Psoas muscle (tissue), 7 donors: ENCODE measurements at regions not wholly inside any gene's neighbourhood (a gene's known extent, or its start where the extent isn't known, plus 50 kb on each side); places are given as distances from the start of the nearest gene placed in this dataset.

Experiments
- ATAC-seq, 4 donors: fragments of 200-7000 bp; cut with Tn5 transposase; one replicate each; pipeline ENCODE4 v1.9.1; 2020; ENCODE audit warnings: moderate library complexity in 3 of 4, mild to moderate bottlenecking in 2 of 4
- DNase-seq, 2 donors: peaks; one replicate each; pipeline ENCODE4 v3.0.0-alpha.2; 2020
- H3K27ac ChIP-seq: fragments of 200-600 bp; one replicate; pipeline ENCODE4 v1.8.0; 2022
- H3K27me3 ChIP-seq, 3 donors: fragments of 200-600 bp in 1 of 3; one replicate each; pipeline versions ENCODE4 v1.6.1 to v1.8.0; 2013 to 2022; ENCODE audit warnings: low read length in 2 of 3, mild to moderate bottlenecking in 2 of 3, moderate library complexity in 1 of 3; ENCODE audit not compliant: insufficient read depth in 3 of 3
- H3K36me3 ChIP-seq, 2 donors: fragments of 200-600 bp in 1 of 2; one replicate each; pipeline versions ENCODE4 v1.6.1 to v1.8.0; 2013 to 2022; ENCODE audit warnings: low read depth in 1 of 2, mild to moderate bottlenecking in 1 of 2, moderate library complexity in 1 of 2; ENCODE audit not compliant: insufficient read depth in 1 of 2
- H3K4me1 ChIP-seq: fragments of 200-600 bp; one replicate; pipeline ENCODE4 v1.8.0; 2022
- H3K4me3 ChIP-seq: fragments of 200-600 bp; one replicate; pipeline ENCODE4 v1.8.0; 2022; ENCODE audit warnings: mild to moderate bottlenecking
- H3K9me3 ChIP-seq: fragments of 200-600 bp; one replicate; pipeline ENCODE4 v1.8.0; 2022
- WGBS, 3 donors: extraction: QIAGEN DNeasy Blood & Tissue Kit; methylation state at CpG; one replicate each; pipeline versions ENCODE4 v1.1.6 to v1.1.7; 2013; 5-methylcytosine and 5-hydroxymethylcytosine counted together
- intact Hi-C, 2 donors: fragments of 100-400 bp; cut with DNase I; formaldehyde crosslinking; loops; one replicate each; pipeline versions ENCODE4 v1.11.0 to v1.14.2; 2022
- TF ChIP-seq, protein P1 (sequence below): fragments of 200-600 bp; IDR thresholded peaks from one replicate; pipeline ENCODE4 v1.8.0; 2022; ENCODE audit warnings: antibody characterized with exemption
- donor health status: healthy with polysubstance abuse.
- donor health status: DM: no; HTN: no; CAD: no; lungs with moderate emphysema.
- donor health status: Bipolar disorder and iron deficiency.
- donor health status: healthy.
- donor health status: DM: yes; HTN: yes; CAD: no.
- donor health status: DM: no; HTN: no; CAD: no.
- donor health status: DM: yes; HTN: yes; CAD: no.

DNA sequence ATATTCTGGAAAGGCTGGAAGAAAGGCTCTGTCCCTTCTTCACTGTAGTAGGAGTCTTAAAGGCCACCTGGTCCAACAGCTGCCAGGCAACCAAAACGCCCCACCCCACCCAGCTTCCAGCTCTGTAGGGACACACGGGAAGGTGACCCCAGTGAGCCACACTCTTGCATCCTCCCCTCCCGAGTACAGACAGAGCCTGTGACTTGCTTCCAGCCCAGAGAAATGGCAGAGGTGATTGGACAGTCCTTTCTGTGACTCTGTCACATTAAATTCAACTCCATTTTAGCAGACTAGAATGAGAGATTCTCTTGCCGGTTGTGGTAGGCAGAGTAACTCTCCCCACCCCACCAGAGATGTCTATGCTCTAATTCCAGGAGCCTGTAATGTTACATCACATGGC, 226.2 kb upstream of the ARID1B start:
- WGBS, 3 donors: 55 to 72% (median 67%) methylated on average over 4 of the region's 4 CpGs
- Histone ChIP-seq H3K27me3 (no peaks in the 10 kb centered on the region), H3K27ac (no peak overlapping the region), H3K4me3 (no peak overlapping the region), H3K36me3 (no peaks in the 10 kb centered on the region), H3K4me1 (no peaks in the 10 kb centered on the region), H3K9me3 (no peaks in the 10 kb centered on the region)
- TF ChIP-seq, protein P1, sequence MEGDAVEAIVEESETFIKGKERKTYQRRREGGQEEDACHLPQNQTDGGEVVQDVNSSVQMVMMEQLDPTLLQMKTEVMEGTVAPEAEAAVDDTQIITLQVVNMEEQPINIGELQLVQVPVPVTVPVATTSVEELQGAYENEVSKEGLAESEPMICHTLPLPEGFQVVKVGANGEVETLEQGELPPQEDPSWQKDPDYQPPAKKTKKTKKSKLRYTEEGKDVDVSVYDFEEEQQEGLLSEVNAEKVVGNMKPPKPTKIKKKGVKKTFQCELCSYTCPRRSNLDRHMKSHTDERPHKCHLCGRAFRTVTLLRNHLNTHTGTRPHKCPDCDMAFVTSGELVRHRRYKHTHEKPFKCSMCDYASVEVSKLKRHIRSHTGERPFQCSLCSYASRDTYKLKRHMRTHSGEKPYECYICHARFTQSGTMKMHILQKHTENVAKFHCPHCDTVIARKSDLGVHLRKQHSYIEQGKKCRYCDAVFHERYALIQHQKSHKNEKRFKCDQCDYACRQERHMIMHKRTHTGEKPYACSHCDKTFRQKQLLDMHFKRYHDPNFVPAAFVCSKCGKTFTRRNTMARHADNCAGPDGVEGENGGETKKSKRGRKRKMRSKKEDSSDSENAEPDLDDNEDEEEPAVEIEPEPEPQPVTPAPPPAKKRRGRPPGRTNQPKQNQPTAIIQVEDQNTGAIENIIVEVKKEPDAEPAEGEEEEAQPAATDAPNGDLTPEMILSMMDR: no peak
- intact Hi-C loops: no loop called here
- no peak for ATAC-seq
- DNase-seq: no peak

DNA sequence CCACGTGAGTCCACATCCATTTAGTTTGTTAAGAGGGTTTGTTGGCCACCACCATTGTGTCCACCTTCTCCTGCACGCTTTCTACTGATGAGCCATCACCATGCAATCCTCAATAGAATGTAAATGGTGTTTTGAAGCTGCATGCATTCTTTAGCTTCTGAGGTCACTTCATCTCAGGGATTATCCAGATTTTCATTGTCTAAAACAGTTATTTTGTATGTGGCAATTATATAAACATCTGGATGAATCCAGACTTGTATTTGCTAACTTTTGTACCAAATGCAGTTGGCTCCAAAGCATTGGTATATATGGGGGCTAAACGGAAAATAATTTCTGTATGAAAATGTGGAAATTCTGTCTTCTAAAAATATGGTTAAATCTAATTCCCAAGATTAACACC, 231.2 kb upstream of the ARID1B start:
- TF ChIP-seq, protein P1: no peak
- Histone ChIP-seq H3K9me3 (no peaks in the 10 kb centered on the region), H3K27me3 (peaks cover 0 to 2% (median 0%) of the 10 kb centered on the region in 3 donors), H3K36me3 (no peaks in the 10 kb centered on the region), H3K4me1 (no peaks in the 10 kb centered on the region), H3K27ac (no peak overlapping the region), H3K4me3 (no peak overlapping the region)
- DNase-seq: no peak
- no peak for ATAC-seq
- intact Hi-C loops: no loop called here
- 76 to 81% (median 80%) methylated on average over 3 of the region's 3 CpGs for WGBS, 3 donors

DNA sequence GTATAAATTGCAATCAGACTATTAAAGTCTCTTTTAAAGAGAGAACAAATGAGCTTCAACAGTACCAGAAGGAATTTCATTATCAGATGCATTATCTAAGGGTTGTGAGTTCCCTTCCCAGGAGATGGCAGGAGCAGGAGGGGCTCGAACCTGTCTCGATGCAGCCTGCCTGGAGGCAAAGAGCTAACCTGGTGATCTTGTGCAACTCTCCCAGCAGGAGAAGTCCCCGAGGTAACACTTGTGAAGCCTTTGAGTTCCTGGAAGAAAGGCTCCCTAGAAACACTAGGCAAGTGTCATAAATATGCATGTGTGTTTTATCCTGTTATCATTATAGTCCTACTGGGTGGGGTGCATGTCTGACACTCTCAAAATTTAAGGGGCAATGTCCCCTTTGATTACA, 232.2 kb upstream of the ARID1B start:
- intact Hi-C loops: no loop called here
- H3K36me3 ChIP-seq: no peaks in the 10 kb centered on the region
- no peaks in the 10 kb centered on the region for H3K9me3 ChIP-seq
- H3K4me1 ChIP-seq: no peaks in the 10 kb centered on the region
- ATAC-seq (no peak), DNase-seq (no peak)
- H3K4me3 ChIP-seq: no peak overlapping the region
- peaks cover 0 to 2% (median 0%) of the 10 kb centered on the region in 3 donors for H3K27me3 ChIP-seq
- no peak overlapping the region for H3K27ac ChIP-seq
- TF ChIP-seq, protein P1: no peak
- WGBS, 3 donors: 65 to 75% (median 65%) methylated on average over 3 of the region's 3 CpGs

DNA sequence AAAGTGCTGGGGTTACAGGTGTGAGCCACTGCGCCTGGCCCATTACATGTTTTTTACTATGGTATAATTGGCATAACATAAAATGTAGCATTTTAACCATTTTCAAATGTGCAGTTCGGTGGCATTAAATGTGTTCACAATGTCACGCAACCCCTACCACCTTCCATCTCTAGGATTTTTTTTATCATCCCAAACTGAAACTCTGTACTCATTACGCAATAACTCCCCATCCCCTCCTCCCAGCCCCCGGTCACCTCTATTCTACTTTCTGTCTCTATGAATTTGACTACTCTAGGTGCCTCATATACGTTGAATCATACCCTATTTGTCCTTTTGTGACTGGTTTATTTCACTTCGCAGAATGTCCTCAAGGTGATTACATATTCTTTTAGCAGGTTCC, 233.1 kb upstream of the ARID1B start:
- Histone ChIP-seq H3K27ac (no peak overlapping the region), H3K9me3 (no peaks in the 10 kb centered on the region), H3K36me3 (no peaks in the 10 kb centered on the region), H3K4me3 (no peak overlapping the region), H3K4me1 (no peaks in the 10 kb centered on the region), H3K27me3 (peaks cover 0 to 2% (median 0%) of the 10 kb centered on the region in 3 donors)
- DNase-seq (no peak), ATAC-seq (no peak)
- whole genome bisulfite sequencing, 3 donors: 86 to 92% (median 88%) methylated on average over 7 of the region's 7 CpGs
- intact Hi-C loops: no loop called here
- TF ChIP-seq, protein P1: no peak

DNA sequence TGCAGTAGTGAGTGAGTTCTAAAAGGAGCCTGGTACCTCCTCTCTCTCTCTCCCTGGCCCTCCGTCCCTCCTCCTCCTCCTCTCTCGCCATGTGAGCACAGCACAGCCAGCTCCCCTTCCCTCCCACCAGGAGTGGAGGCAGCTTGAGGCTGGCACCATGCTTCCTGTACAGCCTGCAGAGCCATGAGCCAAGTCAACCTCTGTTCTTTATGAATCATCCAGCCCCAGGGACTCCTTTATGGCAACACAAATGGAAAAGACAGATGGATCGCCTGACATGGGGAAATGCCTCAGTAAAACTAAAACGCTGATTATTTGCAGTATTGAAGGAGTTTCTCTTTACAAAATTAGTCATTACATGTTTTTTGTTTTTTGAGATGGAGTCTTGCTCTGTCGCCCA, 233.7 kb upstream of the ARID1B start:
- H3K27ac ChIP-seq: no peak overlapping the region
- no peaks in the 10 kb centered on the region for H3K36me3 ChIP-seq
- H3K9me3 ChIP-seq: no peaks in the 10 kb centered on the region
- ATAC-seq: no peak
- 66 to 74% (median 73%) methylated on average over 5 of the region's 5 CpGs for WGBS, 3 donors
- no peak for DNase-seq
- H3K27me3 ChIP-seq: peaks cover 0 to 2% (median 0%) of the 10 kb centered on the region in 3 donors
- intact Hi-C loops: no loop called here
- TF ChIP-seq, protein P1: no peak
- H3K4me1 ChIP-seq: no peaks in the 10 kb centered on the region
- no peak overlapping the region for H3K4me3 ChIP-seq
